GM12872 (cell line): ENCODE measurements at regions not wholly inside any gene's neighbourhood (a gene's known extent, or its start where the extent isn't known, plus 50 kb on each side); places are given as distances from the start of the nearest gene placed in this dataset.

ENCODE experiments used
- CTCF ChIP-seq: IDR thresholded peaks from 3 replicates; pipeline ENCODE4 v1.5.1; 2011; ENCODE audit warnings: low read depth, mild to moderate bottlenecking, low read length, moderate library complexity; ENCODE audit not compliant: insufficient read depth

GRCh38 chr5:73337586-73338255 is 110.9 kb downstream of the FOXD1 start:
- no peak for TF ChIP-seq CTCF

DNA sequence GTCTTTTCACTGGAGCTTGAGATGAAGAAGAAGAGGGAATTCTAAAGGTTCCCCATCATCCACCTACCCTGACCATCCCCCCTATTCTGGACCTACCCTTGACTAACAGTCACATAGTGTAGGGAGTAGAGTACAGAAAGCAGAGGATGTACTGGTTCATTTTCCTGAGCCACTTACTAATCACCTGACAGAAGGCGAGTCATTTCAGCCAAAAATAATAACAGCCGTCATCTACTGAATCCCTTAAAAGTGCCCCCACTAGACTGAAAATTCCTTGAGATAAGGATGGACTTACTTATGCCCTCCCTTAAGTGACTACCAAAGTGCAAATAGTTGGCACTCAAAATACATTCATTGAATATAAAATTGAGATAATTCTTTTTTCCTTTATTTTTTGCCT is 112.2 kb downstream of the FOXD1 start:
- no peak for TF ChIP-seq CTCF

DNA sequence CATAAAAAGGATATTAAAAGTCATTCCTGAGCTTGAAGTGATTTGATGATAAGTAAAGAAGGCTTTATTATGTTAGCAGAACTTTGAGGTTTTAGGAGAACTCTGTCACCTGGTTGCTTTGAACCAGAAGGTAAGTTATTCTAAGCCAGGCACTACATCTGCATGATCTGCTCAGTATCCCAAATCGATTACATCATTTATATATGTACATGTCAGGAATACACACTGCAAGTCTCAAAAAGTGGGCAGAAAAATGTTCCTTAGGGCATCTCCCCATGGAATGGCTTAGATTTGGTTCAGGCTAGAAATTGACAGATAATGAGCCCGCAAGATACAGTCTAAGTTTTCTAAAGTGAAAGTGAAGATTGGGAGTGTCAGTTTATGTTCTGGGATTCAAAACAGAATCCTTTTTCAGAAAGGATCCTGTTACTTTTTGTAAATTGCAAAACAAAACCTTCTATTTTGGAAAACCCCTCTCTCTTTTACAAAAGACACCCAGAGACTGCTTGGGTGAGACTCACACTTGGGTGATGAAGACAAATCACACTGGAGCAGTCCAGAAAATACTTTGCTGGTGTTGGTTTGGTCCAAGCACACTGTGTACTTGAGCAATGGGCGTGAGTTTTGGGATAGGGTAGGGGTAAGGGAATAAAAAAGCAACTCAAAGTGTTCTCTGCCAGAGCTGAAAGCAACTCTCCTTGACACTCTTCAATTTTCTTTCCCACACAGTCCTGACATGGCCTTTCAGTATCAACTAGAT is 114.5 kb downstream of the FOXD1 start:
- no peak for TF ChIP-seq CTCF

GRCh38 chr5:73330613-73331012 is 118.0 kb downstream of the FOXD1 start:
- no peak for TF ChIP-seq CTCF

- TF ChIP-seq CTCF: no peak
Measured at GRCh38 chr5:73328640-73329039, 119.9 kb downstream of the FOXD1 start.

DNA sequence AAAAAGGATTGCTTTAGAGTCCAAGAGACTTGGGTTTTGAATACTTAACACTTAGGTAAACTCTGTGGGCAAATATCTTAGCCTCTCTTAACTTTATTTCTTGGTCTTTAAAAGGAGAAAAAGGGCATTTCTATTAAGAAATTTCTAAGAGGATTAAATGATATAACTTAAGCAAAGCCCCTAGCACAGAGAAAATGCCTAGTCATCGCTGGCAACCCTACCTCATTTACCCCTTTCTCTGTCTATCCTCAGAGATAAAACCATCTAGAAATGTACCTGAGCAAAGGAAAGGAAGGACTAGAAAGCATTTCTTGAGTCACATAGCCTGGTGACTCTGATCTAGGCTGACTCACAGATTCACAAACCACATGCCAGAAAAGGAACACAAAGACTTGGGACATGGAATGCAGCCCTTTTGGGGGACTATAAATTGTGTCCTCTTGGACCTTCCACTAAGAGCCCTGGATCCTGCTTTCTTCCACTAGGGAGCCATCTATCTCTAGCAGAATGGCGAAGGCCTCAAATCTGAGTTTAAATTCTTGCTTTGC is 120.6 kb downstream of the FOXD1 start:
- no peak for TF ChIP-seq CTCF

DNA sequence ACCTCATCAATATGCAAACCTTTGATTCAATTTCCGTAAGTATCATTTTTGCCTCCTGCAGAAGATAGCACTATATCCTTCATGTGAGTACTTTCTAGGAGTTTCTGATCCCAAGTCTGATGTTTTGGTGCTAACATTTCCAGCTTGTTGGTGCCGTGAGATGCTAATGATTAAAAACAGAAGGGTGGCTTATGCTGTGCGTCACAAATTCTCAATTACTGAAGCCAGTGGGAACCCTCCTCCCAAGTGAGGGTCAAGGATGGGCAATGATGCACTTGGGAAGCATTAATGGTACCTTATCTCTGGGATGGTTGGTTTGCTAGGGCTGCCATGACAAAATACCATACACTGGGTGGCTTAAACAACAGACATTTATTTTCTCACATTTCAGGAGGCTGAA is 123.0 kb downstream of the FOXD1 start:
- TF ChIP-seq CTCF: no peak
